ENCODE measurements at regions not wholly inside any gene's neighbourhood (a gene's known extent, or its start where the extent isn't known, plus 50 kb on each side); places are given as distances from the start of the nearest gene placed in this dataset.

GRCh38 chr11:21865541-21865940, 327.3 kb upstream of the ANO5 start:
- no peak for DNase-seq (ENCODE audit: low read depth)
- TF ChIP-seq CTCF (IDR thresholded peaks at IDR 0.05; ENCODE audit: control insufficient read depth, extremely low read depth, insufficient read depth), result no peak

GRCh38 chr11:21866781-21867180, 326.1 kb upstream of the ANO5 start:
- TF ChIP-seq CTCF (IDR thresholded peaks at IDR 0.05; ENCODE audit: control insufficient read depth, extremely low read depth, insufficient read depth), result no peak
- no peak overlapping the region for H3K4me3 ChIP-seq (ENCODE audit: low read depth, low read length)
- DNase-seq (ENCODE audit: low read depth), result no peak

More at GRCh38 chr11:21865541-21865940, 327.3 kb upstream of the ANO5 start:
- no peak overlapping the region for H3K4me3 ChIP-seq (ENCODE audit: low read depth, low read length)

- TF ChIP-seq CTCF (IDR thresholded peaks at IDR 0.05; ENCODE audit: control insufficient read depth, extremely low read depth, insufficient read depth), result no peak
- no peak for DNase-seq (ENCODE audit: low read depth)
- no peak overlapping the region for H3K4me3 ChIP-seq (ENCODE audit: low read depth, low read length)
Observed at GRCh38 chr11:21877151-21877550, 315.7 kb upstream of the ANO5 start.

GRCh38 chr11:21883354-21883753, 309.5 kb upstream of the ANO5 start:
- DNase-seq (ENCODE audit: low read depth), result no peak
- TF ChIP-seq CTCF (IDR thresholded peaks at IDR 0.05; ENCODE audit: control insufficient read depth, extremely low read depth, insufficient read depth), result no peak
- no peak overlapping the region for H3K4me3 ChIP-seq (ENCODE audit: low read depth, low read length)

- TF ChIP-seq CTCF (IDR thresholded peaks at IDR 0.05; ENCODE audit: control insufficient read depth, extremely low read depth, insufficient read depth), result no peak
- H3K4me3 ChIP-seq (ENCODE audit: low read depth, low read length), result no peak overlapping the region
- DNase-seq (ENCODE audit: low read depth), result no peak
Observed at GRCh38 chr11:21888814-21889213, 304.1 kb upstream of the ANO5 start.

- no peak overlapping the region for H3K4me3 ChIP-seq (ENCODE audit: low read depth, low read length)
- TF ChIP-seq CTCF (IDR thresholded peaks at IDR 0.05; ENCODE audit: control insufficient read depth, extremely low read depth, insufficient read depth), result no peak
- DNase-seq (ENCODE audit: low read depth), result no peak
Observed at GRCh38 chr11:21892736-21893564, 299.9 kb upstream of the ANO5 start.

- DNase-seq (ENCODE audit: low read depth), result no peak
- TF ChIP-seq CTCF (IDR thresholded peaks at IDR 0.05; ENCODE audit: control insufficient read depth, extremely low read depth, insufficient read depth), result no peak
- H3K4me3 ChIP-seq (ENCODE audit: low read depth, low read length), result no peak overlapping the region
Observed at GRCh38 chr11:21893565-21893867, 299.4 kb upstream of the ANO5 start.

Measured in LNCaP clone FGC (cell line).